HG03457 (cell line): ENCODE measurements at regions not wholly inside any gene's neighbourhood (a gene's known extent, or its start where the extent isn't known, plus 50 kb on each side); places are given as distances from the start of the nearest gene placed in this dataset.

ENCODE experiments used
- ATAC-seq: cut with Tn5 transposase; IDR thresholded peaks from one replicate; pipeline ENCODE4 v1.9.1; 2021; ENCODE audit warnings: moderate number of reproducible peaks; ENCODE audit not compliant: unreplicated experiment

- ATAC-seq: no peak
Measured at GRCh38 chrX:124984140-124984813, 335.4 kb upstream of the TEX13C start.

GRCh38 chrX:124986284-124986683 is 333.4 kb upstream of the TEX13C start:
- ATAC-seq: no peak

- no peak for ATAC-seq
Measured at GRCh38 chrX:124993735-124994134, 325.9 kb upstream of the TEX13C start.

- ATAC-seq: no peak
Measured at GRCh38 chrX:124994404-124994803, 325.3 kb upstream of the TEX13C start.

- no peak for ATAC-seq
Measured at GRCh38 chrX:125003746-125004446, 315.8 kb upstream of the TEX13C start.

GRCh38 chrX:125004799-125005198 is 314.9 kb upstream of the TEX13C start:
- no peak for ATAC-seq

- ATAC-seq: no peak
Measured at GRCh38 chrX:125005863-125006262, 313.8 kb upstream of the TEX13C start.

GRCh38 chrX:125006704-125007103 is 313.0 kb upstream of the TEX13C start:
- no peak for ATAC-seq

- ATAC-seq: no peak
Measured at GRCh38 chrX:125012585-125012984, 307.1 kb upstream of the TEX13C start.

- no peak for ATAC-seq
Measured at GRCh38 chrX:125029131-125029530, 290.5 kb upstream of the TEX13C start.
